IMR-90 (cell line): ENCODE measurements at regions not wholly inside any gene's neighbourhood (a gene's known extent, or its start where the extent isn't known, plus 50 kb on each side); places are given as distances from the start of the nearest gene placed in this dataset.

ENCODE experiments used
- ATAC-seq: fragments of 200-7000 bp; cut with Tn5 transposase; 2 replicates; pipeline ENCODE4 v1.9.1; 2020; ENCODE audit warnings: low read depth, mild to moderate bottlenecking, moderate library complexity
- BruUV-seq: library from RNA; stranded (reverse); fragments of 400-500 nt; replicated peaks from 2 replicates; lab custom pipeline; 2021; lab: Mats Ljungman, UMichigan
- CTCF ChIA-PET: fragments of 300-600 bp; formaldehyde crosslinking; extraction: SDS; loops from one replicate; lab custom pipeline; 2021; ENCODE audit warnings: antibody characterized with exemption; lab: Yijun Ruan, JAX
- POLR2A ChIA-PET: fragments of 300-600 bp; sonication (Branson Sonifier 250); formaldehyde crosslinking; loops from one replicate; lab custom pipeline; 2022; ENCODE audit warnings: antibody characterized with exemption; ENCODE audit not compliant: unreplicated experiment; lab: Charles Lee
- DNase-seq: peaks from one replicate; pipeline ENCODE4 v3.0.0; 2013
- H2AFZ ChIP-seq: replicated peaks from 2 replicates; pipeline ENCODE3; 2013; ENCODE audit warnings: low read length, mild to moderate bottlenecking; ENCODE audit not compliant: poor library complexity
- H2AK5ac ChIP-seq: 2 replicates; pipeline ENCODE4 v1.6.1; 2013; ENCODE audit warnings: low read depth, low read length, inconsistent platforms
- H2AK9ac ChIP-seq: replicated peaks from 2 replicates; pipeline ENCODE3; 2013; ENCODE audit warnings: mild to moderate bottlenecking, low read depth, low read length, moderate library complexity; ENCODE audit not compliant: poor library complexity
- H2BK120ac ChIP-seq: 2 replicates; pipeline ENCODE4 v1.6.1; 2013; ENCODE audit warnings: low read depth, low read length, inconsistent platforms
- H2BK15ac ChIP-seq: 3 replicates; pipeline ENCODE4 v1.6.1; 2013; ENCODE audit warnings: low read depth, low read length, inconsistent platforms
- H2BK20ac ChIP-seq: 2 replicates; pipeline ENCODE4 v1.6.1; 2013; ENCODE audit warnings: low read depth, mild to moderate bottlenecking, inconsistent platforms, low read length, moderate library complexity
- H2BK5ac ChIP-seq: 2 replicates; pipeline ENCODE4 v1.6.1; 2013; ENCODE audit warnings: mild to moderate bottlenecking, low read depth, low read length, inconsistent platforms; ENCODE audit not compliant: poor library complexity, severe bottlenecking
- H3K14ac ChIP-seq: replicated peaks from 2 replicates; pipeline ENCODE4 v1.6.1; 2013; ENCODE audit warnings: low read depth, low read length, inconsistent platforms
- H3K18ac ChIP-seq: 2 replicates; pipeline ENCODE4 v1.6.1; 2013; ENCODE audit warnings: low read depth, low read length, control low read depth
- H3K23ac ChIP-seq: 2 replicates; pipeline ENCODE4 v1.6.1; 2013; ENCODE audit warnings: low read depth, low read length, inconsistent platforms
- H3K27ac ChIP-seq: 2 replicates; pipeline ENCODE4 v1.5.1; 2013; ENCODE audit warnings: mild to moderate bottlenecking, control low read depth, low read length; ENCODE audit not compliant: insufficient read depth
- H3K27me3 ChIP-seq: 2 replicates; pipeline ENCODE4 v1.6.1; 2013; ENCODE audit warnings: low read length; ENCODE audit not compliant: control insufficient read depth, insufficient read depth
- H3K36me3 ChIP-seq: 2 replicates; pipeline ENCODE4 v1.6.1; 2013; ENCODE audit warnings: low read length, mixed read lengths; ENCODE audit not compliant: control insufficient read depth, insufficient read depth
- H3K4ac ChIP-seq: 2 replicates; pipeline ENCODE4 v1.6.1; 2013; ENCODE audit warnings: low read depth, low read length, inconsistent platforms
- H3K4me1 ChIP-seq: 2 replicates; pipeline ENCODE4 v1.6.1; 2013; ENCODE audit warnings: low read length, mixed read lengths; ENCODE audit not compliant: control insufficient read depth, insufficient read depth
- H3K4me2 ChIP-seq: 2 replicates; pipeline ENCODE4 v1.6.1; 2013; ENCODE audit warnings: low read depth, mild to moderate bottlenecking, control low read depth, low read length, moderate library complexity
- H3K4me3 ChIP-seq: 2 replicates; pipeline ENCODE4 v1.5.1; 2013; ENCODE audit warnings: low read depth, mild to moderate bottlenecking, control low read depth, low read length, moderate library complexity; ENCODE audit not compliant: insufficient read depth
- H3K56ac ChIP-seq: 2 replicates; pipeline ENCODE4 v1.6.1; 2013; ENCODE audit warnings: low read length, inconsistent platforms; ENCODE audit not compliant: insufficient read depth; ENCODE audit errors: extremely low read depth
- H3K79me1 ChIP-seq, 2 experiments: 2 replicates each; pipeline ENCODE4 v1.6.1; 2013; ENCODE audit warnings: low read length in 2 of 2, inconsistent platforms in 1 of 2, low read depth in 1 of 2
- H3K9ac ChIP-seq: 2 replicates; pipeline ENCODE4 v1.6.1; 2013; ENCODE audit warnings: low read depth, low read length, control low read depth
- H3K9me1 ChIP-seq: 2 replicates; pipeline ENCODE4 v1.6.1; 2013; ENCODE audit warnings: low read length, inconsistent platforms; ENCODE audit not compliant: insufficient read depth
- H3K9me3 ChIP-seq: 2 replicates; pipeline ENCODE4 v1.6.1; 2013; ENCODE audit warnings: low read length; ENCODE audit not compliant: control insufficient read depth, insufficient read depth
- H4K20me1 ChIP-seq: 2 replicates; pipeline ENCODE4 v1.6.1; 2013; ENCODE audit warnings: low read length, inconsistent platforms; ENCODE audit not compliant: insufficient read depth
- H4K5ac ChIP-seq: 2 replicates; pipeline ENCODE4 v1.6.1; 2013; ENCODE audit warnings: mild to moderate bottlenecking, low read depth, low read length, control low read depth
- H4K8ac ChIP-seq, 2 experiments: 2 replicates each; pipeline ENCODE4 v1.6.1; 2013; ENCODE audit warnings: low read depth in 2 of 2, low read length in 2 of 2, control low read depth in 1 of 2, inconsistent platforms in 1 of 2
- H4K91ac ChIP-seq: 2 replicates; pipeline ENCODE4 v1.6.1; 2013; ENCODE audit warnings: low read depth, low read length, inconsistent platforms; ENCODE audit not compliant: insufficient read depth
- BHLHE40 ChIP-seq: fragments of 150-350 bp; IDR thresholded peaks from 2 replicates; pipeline ENCODE4 v1.6.1; 2016; ENCODE audit warnings: mild to moderate bottlenecking, low read depth, low read length
- MAFK ChIP-seq: IDR thresholded peaks from 2 replicates; pipeline ENCODE4 v1.6.1; 2012; ENCODE audit warnings: low read depth, low read length, improper control_type of control experiment
- MAZ ChIP-seq: IDR thresholded peaks from 2 replicates; pipeline ENCODE4 v1.6.1; 2012; ENCODE audit warnings: low read depth, mild to moderate bottlenecking, low read length, improper control_type of control experiment, moderate library complexity, borderline replicate concordance
- NFE2L2 ChIP-seq: fragments of 150-350 bp; IDR thresholded peaks from 2 replicates; pipeline ENCODE4 v1.6.1; 2016; ENCODE audit warnings: low read depth, mild to moderate bottlenecking, low read length
- POLR2A ChIP-seq: IDR thresholded peaks from 2 replicates; pipeline ENCODE4 v1.6.1; 2012; ENCODE audit warnings: mild to moderate bottlenecking, low read depth, low read length
- WGBS, 2 experiments: methylation state at CpG; one replicate each; pipeline versions ENCODE4 v1.1.5 to v1.1.7; 2013; ENCODE audit warnings: missing lambda C conversion rate in 2 of 2; ENCODE audit not compliant: insufficient read length in 1 of 2; ENCODE audit errors: extremely low coverage in 2 of 2; 5-methylcytosine and 5-hydroxymethylcytosine counted together
- dilution Hi-C: fragments of 300-500 bp; cut with HindIII; formaldehyde crosslinking; loops from one replicate; pipeline ENCODE4 v1.14.3; 2018; ENCODE audit warnings: low sequenced_read_pairs; ENCODE audit not compliant: unreplicated experiment
- in situ Hi-C: fragments of 300-500 bp; cut with MboI; formaldehyde crosslinking; loops from 3 replicates; pipeline ENCODE4 v1.14.3; 2019; ENCODE audit warnings: low sequenced_read_pairs, inconsistent platforms, mixed read lengths
- intact Hi-C: fragments of 100-400 bp; cut with micrococcal nuclease; formaldehyde crosslinking; loops from 2 replicates; pipeline ENCODE4 v1.10.0; 2022
- TF ChIP-seq, protein P1 (sequence below): fragments of 150-350 bp; IDR thresholded peaks from 2 replicates; pipeline ENCODE4 v1.6.1; 2017; ENCODE audit warnings: mild to moderate bottlenecking, antibody characterized with exemption, low read length, low read depth
- TF ChIP-seq, protein P2 (sequence below): conservative IDR thresholded peaks from 2 replicates; pipeline ENCODE4 v1.5.1; 2012; ENCODE audit warnings: mild to moderate bottlenecking, low read depth, low read length, improper control_type of control experiment

DNA sequence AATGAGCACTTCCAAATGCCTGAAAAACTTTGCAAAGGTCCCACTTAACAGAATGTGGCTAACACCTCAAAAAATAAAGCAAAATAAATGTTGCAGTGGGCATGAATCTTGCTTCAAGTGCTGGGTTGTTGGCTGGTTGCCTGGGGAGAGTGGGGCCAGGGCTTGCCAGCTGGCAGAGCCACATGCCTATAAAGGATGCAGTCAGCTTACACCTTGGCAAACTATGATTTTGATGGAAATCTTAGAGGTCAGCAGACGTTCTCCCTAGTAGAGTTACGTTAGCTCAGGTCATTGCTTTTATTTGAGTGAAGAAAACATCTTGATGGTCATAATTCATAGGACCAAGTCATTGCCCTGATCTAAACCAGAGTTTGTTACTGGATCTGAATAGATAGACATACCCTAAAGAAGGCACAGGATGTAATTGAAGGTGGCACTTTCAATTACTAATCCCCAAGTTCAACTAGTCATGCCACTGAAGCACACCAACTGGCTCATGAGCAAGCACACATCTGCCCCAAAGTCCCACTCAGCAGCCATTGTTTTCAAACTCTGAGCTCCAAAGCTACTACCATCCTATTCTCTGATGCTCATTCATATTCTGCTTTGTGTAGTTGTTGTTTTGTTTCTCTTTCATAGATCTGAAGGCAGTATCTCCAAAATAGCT lies 51.2 kb upstream of the ZSWIM6 start:
- no peaks in the 10 kb centered on the region for H3K27me3 ChIP-seq
- H2BK20ac ChIP-seq = peak overlapping the region; percentile 6; the same call in 1 of the 2 replicates
- H4K20me1 ChIP-seq = no peaks in the 10 kb centered on the region
- ChIA-PET POLR2A (interaction anchor here (0.6 kb wide), 1 partner anchor 46 kb away, joined by 7 read pairs; no protein-coding TSS in a partner anchor), CTCF (interaction anchor here (0.5 kb wide), 1 partner anchor 88 kb away, joined by 3 read pairs; no protein-coding TSS in a partner anchor)
- no peak overlapping the region for H3K56ac ChIP-seq
- H3K79me1 ChIP-seq = peaks cover 0 to 13% of the 10 kb centered on the region in 2 experiments; a peak in 2 of 4 replicates
- H4K5ac ChIP-seq = peak overlapping the region; percentile 51; the same call in 1 of the 2 replicates
- no peak overlapping the region for H3K4me3 ChIP-seq
- H3K23ac ChIP-seq = 0 out of 2 replicates have a peak overlapping the region, but pooled peaks have one; percentile 41
- peak overlapping the region; percentile 8; the same call in 1 of the 2 replicates for H2BK120ac ChIP-seq
- ATAC-seq = no peak
- BruUV-seq = no TSS peak
- H2AK9ac ChIP-seq = no peak overlapping the region
- peak overlapping the region; percentile 72 for H3K18ac ChIP-seq
- H3K9ac ChIP-seq = no peak overlapping the region
- no peak overlapping the region for H3K4me2 ChIP-seq
- H3K14ac ChIP-seq = peak overlapping the region; percentile 31; the same call in 1 of the 2 replicates
- 0 out of 2 replicates have a peak, but pooled peaks cover 1% of the 10 kb centered on the region for H3K9me3 ChIP-seq
- WGBS, 2 experiments = 60% methylated on average over 2 of the region's 2 CpGs; no CpG with 5 or more reads in 1 of the 2 experiments
- H3K36me3 ChIP-seq = no peaks in the 10 kb centered on the region
- H3K4me1 ChIP-seq = peaks cover 15% of the 10 kb centered on the region
- no peak overlapping the region for H2AK5ac ChIP-seq
- no peak overlapping the region for H4K91ac ChIP-seq
- dilution Hi-C loops (no loop called here), in situ Hi-C loops (no loop called here), intact Hi-C loops (no loop called here)
- no peak overlapping the region for H3K4ac ChIP-seq
- H2BK5ac ChIP-seq = no peak overlapping the region
- H2AFZ ChIP-seq = no peak overlapping the region
- H4K8ac ChIP-seq = peak overlapping the region in 1 of 2 experiments; percentile 35; a peak in 1 of 4 replicates
- H3K9me1 ChIP-seq = peaks cover 13% of the 10 kb centered on the region
- H2BK15ac ChIP-seq = peak overlapping the region; percentile 12; the same call in 1 of the 3 replicates
- TF ChIP-seq MAFK (no peak), NFE2L2 (no peak), POLR2A (no peak), BHLHE40 (no peak), MAZ (no peak)
- TF ChIP-seq, protein P1, sequence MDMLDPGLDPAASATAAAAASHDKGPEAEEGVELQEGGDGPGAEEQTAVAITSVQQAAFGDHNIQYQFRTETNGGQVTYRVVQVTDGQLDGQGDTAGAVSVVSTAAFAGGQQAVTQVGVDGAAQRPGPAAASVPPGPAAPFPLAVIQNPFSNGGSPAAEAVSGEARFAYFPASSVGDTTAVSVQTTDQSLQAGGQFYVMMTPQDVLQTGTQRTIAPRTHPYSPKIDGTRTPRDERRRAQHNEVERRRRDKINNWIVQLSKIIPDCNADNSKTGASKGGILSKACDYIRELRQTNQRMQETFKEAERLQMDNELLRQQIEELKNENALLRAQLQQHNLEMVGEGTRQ = no peak
- TF ChIP-seq, protein P2, sequence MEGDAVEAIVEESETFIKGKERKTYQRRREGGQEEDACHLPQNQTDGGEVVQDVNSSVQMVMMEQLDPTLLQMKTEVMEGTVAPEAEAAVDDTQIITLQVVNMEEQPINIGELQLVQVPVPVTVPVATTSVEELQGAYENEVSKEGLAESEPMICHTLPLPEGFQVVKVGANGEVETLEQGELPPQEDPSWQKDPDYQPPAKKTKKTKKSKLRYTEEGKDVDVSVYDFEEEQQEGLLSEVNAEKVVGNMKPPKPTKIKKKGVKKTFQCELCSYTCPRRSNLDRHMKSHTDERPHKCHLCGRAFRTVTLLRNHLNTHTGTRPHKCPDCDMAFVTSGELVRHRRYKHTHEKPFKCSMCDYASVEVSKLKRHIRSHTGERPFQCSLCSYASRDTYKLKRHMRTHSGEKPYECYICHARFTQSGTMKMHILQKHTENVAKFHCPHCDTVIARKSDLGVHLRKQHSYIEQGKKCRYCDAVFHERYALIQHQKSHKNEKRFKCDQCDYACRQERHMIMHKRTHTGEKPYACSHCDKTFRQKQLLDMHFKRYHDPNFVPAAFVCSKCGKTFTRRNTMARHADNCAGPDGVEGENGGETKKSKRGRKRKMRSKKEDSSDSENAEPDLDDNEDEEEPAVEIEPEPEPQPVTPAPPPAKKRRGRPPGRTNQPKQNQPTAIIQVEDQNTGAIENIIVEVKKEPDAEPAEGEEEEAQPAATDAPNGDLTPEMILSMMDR = no peak
- no peak overlapping the region for H3K27ac ChIP-seq
- DNase-seq = no peak
